Stimulated activated CD8-positive, alpha-beta memory T cell treated with anti-CD3 and anti-CD28 coated beads, Interleukin-7, amount 100 ng/mL, for 1 hour (primary cell): ENCODE measurements at regions not wholly inside any gene's neighbourhood (a gene's known extent, or its start where the extent isn't known, plus 50 kb on each side); places are given as distances from the start of the nearest gene placed in this dataset.

ENCODE experiments used
- DNase-seq, 2 donors: peaks; one replicate each; pipeline ENCODE4 v3.0.0-alpha.2; 2020; ENCODE audit warnings: low read depth in 2 of 2

DNA sequence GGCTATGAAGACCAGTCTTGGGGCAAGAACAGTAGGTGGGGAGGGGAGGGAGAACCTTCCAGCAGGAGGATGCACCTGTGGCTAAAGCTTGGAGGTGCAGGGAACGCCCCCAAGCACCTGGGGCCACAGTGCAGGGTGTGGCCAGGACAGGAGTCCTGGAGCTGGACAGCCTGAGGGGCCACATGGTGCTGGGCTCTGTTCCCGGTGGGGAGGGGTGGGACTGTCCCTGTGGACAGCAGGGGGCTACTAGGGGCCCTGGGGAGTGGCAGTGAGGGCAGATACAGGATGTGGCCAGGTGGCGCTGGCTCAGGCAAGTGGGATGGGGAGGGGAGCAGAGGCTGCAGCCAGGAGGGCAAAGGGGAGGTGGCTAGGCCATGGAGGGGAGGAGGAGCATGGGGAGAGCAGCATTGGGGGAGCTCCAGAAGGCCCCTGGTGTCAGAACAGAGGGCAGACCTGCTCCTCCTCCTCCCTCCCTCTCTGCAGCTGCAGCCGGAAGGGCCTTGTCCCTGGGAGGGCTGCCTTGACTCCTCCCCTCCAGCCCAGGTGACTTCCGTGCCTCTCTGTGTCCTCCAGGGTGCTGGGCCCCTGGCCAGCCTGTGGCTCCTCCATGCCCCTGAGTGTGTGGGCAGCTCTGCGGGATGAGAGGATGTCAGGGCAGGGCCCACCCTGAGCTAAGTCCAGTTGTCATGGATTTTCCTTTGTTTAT, 68.4 kb upstream of the DLK1 start:
- DNase-seq, result no peak

DNA sequence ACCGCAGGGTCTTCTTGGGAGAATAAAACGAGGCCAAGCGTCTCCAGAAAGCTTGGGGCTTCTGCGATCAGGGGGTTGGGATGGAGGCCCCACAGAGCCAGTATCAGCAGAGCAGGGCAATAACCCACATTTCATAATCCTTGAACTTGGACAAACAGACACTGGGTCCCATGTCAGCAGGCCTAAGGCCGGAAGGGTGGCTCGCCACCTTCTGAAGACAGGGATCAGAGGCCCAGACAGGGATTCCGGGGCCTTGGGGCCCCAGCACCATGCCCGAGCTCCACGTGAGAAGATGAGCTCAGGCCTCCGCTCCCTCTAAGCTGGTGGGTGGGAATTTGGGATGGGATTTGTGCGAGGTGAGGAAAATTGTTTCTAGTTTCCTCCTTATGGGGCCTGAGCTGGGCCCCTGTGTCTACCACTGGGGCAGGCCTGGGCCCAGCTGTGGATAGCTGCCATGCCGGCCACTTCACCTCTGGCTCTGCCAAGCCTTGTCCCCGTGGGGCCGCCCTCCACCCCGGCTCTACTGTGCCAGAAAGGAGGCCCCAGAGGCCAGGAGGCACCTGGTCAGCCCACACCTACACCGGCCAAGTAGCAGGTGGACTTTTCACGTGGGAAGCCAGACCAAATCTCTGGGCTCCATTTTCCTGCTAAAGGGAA, 67.2 kb upstream of the DLK1 start:
- DNase-seq, result no peak

DNA sequence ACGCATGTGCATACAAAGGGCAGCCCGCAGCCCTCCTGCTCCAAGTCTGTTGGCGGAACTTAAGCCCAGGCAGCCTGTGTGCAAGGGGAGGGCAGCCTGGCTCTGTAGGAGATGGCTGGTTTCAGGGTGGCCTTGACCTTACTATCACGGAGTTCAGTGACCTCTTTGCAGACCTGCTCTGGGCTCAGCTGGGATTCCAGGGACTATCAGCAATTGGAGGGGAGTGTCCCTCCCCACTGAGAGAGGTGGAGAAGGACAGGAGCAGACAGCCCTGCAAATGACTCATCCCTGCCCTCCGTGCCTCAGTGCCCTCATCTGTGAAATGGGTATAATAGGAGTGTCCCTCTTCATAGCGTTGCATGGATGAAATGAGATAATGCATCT, 66.2 kb upstream of the DLK1 start:
- no peak for DNase-seq

DNA sequence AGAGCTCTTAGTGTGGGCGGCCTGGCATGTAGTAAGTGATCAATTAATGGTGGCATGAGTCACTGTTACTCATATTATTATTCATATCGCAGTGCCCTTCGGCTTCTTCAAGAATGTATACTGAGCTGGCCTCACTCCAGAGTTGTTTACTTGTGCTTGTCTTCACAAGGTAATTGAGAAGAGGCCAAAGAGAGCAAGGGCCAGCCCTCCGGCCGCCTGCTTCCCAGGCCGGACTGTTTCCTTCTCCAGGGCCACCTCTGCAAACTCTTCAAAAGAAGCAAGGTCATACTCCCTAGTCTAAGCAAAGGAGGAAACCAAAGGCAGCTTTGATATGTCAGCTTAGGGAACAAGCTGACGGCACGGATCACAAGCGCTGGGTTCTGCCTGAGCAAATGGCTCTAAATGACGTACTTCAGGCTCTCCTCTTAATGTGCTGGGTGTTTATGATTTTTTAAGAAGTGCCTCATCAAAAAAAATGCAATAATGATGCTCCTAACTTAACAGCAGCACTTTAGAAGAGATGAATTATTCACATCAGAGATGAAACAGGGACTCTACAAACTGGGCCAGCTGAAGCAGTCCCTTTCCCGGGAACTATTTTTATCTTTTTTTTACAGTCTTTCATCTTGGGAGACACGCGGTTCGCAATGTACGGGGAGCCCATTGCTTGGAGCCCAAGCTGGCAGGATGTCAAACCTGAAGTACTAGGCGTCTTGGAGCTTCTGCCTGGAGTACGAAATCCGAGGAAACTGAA, 65.6 kb upstream of the DLK1 start:
- DNase-seq, result no peak

DNA sequence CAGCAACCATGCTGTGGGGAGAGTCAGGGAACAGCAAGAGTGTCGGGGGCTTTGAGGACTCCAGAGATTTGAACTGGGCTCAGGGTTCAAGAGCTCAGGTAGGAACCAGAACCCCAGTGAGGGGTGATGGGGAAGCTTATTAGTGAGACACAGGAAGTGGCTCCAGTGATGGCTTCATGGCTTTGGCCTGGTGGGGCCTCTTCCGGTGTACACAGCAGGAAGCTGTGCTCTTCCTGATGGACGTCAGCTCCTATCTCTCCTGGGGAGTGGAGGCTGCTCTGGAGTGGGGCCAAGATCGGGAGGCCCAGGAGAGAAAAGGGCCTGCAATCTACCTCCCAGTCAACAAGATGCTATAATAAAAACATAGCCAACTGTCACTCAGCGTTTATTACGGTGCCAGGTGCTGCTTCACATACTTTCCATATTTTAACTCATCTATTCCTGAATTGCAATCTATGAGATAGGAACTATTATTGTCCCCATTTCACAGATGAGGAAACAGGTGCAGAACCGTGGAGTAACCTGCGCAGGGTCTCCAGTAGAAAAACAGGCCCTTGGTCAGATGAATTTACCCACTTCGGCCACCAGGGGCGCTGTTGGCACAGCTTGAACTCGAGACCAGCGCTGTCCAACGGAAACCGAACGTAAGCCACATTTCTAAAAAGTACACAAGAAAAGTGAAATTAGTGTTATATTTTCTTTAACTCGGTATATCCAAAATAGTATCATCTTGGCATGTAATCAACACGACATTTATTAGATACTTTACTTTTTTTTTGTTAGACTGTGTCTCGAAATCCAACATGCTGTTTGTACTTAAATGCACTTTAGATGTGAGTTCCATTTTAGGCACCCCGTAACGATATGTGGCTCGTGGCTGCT, 63.6 kb upstream of the DLK1 start:
- DNase-seq, result peak in 1 of 2 donors; percentile 25

DNA sequence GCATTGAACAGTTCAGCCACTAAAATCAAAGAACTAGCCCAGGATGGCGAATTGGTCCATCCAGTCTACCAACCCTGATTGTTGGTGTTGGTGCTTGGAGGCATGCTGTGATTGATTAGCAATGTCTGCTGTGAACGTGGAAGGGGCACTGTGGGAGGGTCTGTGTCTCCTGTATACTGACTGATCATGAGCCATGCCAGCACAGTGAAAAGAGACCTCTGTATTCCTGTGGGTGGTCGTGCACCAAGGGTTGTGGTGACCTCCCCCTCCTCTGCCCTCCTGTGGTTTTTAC, 63.0 kb upstream of the DLK1 start:
- no peak for DNase-seq

DNA sequence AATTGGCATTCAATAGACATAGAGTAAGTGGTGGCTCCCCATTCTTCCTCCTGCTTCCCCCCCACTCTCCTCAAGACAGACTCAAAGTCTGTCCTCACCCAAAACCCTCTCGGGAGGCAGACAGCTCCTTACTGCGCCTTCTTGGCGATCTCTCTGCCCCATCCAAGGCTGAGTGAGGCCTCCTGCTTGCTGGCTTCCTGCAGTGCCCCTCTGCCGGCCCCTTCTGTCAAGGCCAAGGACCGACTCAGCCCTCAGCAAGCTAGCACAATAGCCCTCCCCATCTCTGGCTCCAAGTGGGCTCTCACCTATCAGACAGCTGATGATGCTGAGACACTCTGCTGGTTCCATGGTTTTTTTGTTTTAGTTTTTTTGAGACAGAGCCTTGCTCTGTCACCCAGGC, 62.5 kb upstream of the DLK1 start:
- no peak for DNase-seq

DNA sequence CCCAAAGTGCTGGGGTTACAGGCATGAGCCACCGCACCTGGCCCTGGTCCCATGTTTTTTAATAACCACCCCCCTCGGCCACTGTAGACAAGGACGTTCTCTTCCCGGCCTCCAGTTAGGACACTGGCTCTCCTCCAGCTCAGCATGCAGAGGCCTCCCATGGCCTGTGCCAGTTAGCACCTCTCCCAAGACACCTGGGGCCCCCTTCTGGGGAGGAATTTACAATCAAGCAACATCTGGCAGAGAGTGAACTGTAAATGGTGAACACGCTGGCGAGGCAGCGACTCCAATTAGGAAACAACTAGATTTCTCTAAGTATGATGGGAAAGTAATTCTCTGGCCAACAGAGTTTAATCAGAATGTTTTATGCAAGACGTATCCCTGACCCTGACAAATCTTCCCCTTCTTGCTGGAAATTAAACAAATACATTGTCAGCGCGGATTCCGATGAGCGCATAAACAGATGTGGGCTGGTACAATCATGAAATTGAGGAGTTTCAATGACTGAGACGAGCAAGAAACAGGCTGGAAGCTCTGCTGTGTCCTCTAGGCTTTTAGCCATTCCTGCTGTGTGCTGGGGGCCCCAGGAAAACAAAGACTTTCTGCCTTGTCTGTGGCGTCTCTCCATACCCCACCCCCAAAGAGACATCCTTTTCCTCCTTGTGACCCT, 61.7 kb upstream of the DLK1 start:
- DNase-seq, result no peak

DNA sequence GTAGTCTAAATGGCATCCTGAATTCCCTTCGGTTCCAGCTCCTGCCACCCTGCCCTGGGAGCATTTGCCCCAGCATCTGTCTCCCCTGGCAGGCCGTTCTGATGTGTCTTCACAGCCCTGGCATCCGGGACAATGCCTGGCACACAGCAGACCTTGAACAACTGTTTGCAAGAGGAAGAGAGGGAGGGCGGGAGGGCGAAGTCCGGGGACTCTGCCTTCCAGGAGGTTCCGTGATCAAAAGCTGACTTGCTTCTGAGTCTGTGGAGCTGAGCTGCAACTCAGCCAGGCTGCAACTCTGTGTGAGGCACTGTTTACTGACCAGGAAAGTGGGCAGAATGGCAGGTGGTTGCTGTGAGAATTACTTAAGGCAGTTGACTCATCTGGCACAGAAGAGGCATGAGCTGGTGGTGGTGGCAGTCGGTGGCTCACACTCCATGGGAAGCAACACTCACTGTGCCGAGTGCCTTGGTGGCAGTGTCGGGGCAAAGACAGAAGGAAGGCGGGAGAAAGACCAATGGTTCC, 61.1 kb upstream of the DLK1 start:
- no peak for DNase-seq

DNA sequence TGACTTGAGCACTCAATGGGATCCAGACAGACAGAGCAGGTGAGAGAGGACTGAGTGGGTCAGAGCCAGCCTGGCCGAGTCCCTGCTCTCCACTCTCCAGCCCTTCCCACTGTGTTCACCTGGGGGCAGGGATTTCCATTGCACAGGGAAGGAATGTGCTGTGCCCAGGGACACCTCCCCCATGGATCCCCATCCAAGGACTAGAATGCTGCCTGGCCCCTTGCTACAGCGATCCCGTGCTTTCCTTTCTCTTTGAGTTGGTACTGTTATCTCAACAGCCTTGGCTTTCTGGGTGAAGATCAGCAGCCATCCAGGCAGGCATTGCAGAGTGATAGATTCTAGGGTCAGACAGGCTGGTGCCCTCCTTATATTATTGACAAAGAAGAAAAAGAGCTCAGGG, 60.3 kb upstream of the DLK1 start:
- no peak for DNase-seq

DNA sequence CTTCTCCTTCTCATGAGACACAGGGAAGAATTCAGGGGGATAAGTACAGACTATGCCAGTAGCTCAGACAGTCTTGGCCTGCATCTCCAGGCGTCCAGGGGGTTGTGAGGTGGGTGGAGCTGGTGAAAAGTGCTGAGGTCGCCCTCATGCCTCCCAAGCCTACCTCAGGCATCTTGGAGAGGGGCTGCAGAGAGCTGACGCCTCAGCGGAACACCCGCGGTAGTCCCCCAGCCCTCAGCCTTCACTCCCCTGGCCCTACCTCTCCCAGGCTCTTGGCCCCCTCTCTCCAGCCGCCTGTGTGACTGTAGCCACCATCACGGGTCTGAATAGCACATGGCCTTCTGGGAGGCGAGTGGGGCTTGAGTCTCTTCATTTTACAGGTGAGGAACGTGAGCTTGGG, 59.8 kb upstream of the DLK1 start:
- no peak for DNase-seq

DNA sequence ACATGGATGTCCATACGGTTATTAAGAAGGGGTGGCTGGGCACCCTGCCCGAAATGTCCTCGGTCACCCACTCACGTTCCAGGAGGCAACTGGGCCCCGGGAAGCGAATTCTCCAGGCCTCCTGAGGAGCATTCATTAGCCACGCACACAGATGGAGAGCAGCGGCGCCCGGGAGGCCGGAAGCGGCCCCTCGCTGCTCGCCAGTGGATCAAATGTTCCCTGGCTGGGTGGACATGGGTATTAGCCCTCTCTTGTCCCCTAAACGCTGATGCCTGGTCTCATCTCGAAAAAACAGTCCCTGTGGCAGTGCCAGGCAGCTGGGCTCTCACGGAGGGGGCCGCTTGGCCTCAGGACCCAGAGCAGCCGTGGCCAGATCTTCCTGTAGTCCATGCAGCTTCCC, 59.0 kb upstream of the DLK1 start:
- DNase-seq, result no peak

DNA sequence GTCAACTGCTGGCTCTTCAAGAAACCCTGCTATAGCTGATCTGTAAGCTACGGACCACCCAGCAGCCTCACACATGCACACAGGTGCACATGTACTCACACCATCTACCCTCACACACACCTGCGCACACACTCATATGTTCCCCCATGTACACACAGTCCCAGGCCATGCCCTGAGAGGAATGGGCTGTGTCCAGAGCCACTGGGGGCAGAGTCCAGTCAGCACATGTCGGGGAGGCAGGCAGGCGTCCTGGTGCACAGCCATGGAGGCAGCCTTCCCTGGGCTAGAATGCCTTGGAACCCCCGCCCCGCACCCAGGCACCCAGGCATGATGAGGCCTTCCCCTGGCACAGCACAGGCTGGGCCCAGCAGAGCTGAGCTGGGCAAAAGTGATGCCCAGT, 58.3 kb upstream of the DLK1 start:
- no peak for DNase-seq

DNA sequence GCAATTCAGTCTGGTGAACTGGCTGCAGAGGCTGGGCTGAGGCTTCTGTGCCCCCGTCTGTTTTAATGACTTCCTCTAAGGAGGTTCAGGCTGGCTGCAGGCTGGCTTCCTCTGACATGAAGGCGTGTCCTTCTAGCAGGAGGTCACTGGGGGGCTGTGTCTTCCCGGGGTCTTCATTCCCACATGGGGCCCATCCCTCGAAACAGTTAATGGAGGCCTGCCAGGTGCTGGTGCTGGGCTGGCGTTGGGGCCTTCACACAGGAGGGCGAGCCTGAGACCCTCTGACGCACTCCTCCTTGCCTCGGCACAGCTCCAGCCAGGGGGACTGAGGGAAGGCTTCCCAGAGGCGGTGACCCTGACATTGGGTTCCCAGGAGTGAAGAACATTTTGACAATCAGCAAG, 57.7 kb upstream of the DLK1 start:
- no peak for DNase-seq

DNA sequence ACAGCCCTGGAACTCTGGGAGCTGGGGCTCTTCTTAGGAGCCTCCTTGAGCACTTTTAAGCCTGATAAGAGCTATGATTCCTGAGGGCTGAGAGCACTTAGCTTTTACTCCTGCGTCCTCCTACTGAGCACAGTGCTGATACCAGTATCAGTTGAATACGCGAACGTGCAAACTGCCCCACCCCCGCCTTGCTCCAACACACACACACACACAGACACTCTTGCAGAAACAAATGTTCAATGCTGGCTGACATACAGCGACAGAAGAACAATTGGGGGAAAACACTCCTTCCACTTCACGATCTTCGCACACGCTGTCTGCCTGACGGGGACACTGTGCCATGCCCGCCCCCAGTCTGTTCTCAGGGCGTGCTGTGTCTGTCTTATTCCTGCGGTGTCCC, 57.2 kb upstream of the DLK1 start:
- DNase-seq, result no peak

DNA sequence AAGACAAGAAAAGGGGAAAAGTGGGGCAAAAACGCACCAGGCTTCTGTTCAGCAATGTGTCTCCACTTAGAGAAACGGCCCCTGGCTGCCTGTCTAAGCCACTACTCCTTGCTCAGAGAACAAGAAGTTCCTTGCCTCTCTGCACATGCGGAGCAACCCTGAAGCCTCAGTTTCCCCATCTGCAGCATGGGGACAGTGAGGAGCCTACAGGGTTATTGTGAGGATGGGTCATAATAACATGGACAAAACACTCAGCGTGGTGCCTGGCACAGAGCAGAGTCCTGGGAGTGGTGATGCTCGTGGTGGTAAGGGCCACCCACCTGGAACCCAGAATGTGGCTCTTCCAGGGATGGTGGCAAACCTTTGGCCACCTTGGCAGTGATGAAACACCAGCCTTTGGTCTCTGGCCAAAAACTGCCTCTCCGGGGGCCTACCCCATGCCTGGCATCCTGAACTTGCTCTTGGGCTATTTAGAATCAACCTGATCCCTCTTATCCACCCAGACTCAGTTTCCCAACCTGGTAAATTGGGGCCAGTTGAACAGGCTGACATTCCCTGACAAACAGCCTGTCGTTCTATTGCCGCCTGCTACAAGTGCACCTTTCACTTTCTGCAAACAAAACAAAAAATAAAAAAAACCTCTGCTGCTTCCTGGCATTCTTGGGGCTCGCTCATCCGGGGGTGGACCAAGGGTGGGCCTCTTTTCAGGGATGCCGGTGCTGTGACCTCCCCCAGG, 56.5 kb upstream of the DLK1 start:
- DNase-seq, result no peak

DNA sequence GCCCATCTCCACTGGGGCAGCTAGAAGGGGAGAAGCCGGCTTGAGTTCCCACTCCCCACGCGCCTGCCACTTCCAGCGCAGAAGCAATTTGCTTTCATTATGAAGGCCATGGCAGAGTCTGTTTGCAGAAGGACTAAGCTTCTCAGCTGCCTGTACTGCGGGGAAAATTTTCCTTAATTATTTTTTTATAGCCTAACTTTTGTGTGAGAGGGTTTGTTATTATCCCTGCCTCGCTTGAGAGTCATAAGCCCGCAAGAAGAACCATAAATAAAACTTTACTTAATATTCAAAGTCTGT, 56.0 kb upstream of the DLK1 start:
- no peak for DNase-seq

DNA sequence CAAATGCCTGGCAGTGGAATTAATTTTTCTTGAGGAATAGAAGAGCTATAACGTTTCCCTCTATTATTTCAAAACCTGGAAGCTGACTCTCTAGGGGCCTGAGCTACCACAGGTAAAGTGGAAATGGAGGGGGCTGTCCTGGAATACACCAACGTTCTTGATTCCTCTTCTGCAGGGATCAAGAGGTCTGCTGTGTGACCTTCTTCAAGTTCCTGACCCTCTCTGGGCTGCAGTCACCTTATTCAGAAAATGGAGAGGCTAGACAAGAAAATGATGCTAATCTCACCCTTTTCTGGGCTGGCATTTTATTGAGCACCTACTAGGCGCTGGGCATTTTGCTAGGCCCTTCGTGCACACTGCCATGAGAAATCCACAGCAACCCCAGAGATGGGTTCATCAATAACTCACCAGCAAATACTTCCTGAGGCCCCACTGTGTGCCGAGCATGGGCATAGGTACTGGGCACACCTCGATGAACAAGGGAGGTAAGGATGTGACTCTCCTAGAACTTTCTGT, 55.2 kb upstream of the DLK1 start:
- DNase-seq, result no peak

DNA sequence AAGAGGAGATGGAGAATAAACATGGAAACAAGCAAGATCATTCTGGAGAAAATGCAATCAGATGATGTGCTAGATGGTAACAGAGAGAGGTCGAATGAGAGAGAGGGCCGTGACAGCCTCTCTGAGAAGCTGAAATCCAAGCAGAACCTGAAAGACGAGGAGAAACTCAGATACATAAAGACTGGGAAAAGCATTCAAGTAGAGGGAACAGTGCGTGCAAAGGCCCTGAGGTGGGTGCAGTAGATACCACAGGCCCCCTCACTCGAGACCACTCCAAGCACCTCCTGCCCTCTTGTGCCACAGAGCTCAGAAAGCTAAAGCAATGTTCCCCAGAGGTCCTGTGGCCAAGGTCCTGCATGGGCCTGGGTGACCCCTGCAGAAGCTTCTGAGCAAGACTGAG, 54.8 kb upstream of the DLK1 start:
- DNase-seq, result no peak

DNA sequence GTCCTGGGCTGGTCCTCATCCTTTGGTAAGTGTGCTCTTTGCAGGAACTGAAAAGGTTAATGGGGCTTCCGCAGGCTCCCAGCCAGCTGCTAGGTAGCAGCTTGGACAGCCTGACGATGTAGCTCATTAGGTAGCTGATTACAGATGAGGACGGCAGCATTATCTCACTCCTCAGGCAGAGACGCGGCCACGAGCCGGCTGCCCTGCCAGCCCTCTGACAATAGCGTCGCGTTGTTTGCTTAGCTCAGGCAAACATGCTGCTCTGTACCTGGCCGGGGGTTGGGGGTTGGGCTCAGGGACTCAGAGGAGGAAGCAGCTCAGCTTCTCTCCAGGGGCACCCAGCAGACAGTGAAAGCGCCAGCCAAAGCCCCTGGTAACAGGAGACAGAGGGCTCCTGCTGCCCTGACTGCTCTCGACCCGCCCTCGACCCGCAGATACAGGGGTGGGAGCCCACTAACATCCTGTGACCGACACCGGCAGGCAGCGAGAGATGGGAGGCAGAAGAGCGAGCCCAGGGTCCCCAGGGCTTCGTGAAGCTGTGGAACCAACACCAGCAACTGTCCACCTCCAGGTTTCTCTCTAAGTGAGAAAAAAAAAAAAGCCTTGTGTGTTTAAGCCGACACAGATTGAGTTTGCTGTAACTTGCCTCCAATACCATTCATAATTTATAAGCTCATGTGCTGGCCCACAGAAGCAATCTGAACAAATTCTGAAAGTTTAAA, 53.4 kb upstream of the DLK1 start:
- no peak for DNase-seq
